ENCODE measurements at regions not wholly inside any gene's neighbourhood (a gene's known extent, or its start where the extent isn't known, plus 50 kb on each side); places are given as distances from the start of the nearest gene placed in this dataset.

DNA sequence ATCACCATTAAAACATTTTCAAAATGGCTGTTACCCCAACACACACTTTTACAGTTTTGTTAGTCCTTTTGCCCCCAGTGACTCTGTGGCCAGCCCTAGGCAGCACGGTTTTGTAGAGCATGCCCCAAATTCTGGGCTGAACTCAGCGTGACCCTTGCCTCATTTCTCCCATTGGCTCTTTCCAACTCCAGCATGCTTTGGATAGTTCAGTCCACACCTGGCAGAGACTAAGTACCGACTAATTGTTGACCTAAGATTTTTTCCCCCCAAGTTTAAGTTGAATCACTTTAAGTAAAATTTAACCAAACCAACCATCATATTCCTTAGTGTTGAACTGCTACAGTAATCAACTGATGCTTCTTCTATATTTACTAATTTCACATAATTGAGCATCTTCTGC, 62.4 kb upstream of the LRRC8B start:
- TF ChIP-seq FOXA1 (IDR thresholded peaks at IDR 0.05) (no peak), FOXA2 (IDR thresholded peaks at IDR 0.05) (no peak), EGR1 (IDR thresholded peaks at IDR 0.05; ENCODE audit: low read depth in 2 of 2) (no peak), RAD21 (IDR thresholded peaks at IDR 0.05) (no peak), SP1 (IDR thresholded peaks at IDR 0.05) (no peak), YY1 (IDR thresholded peaks at IDR 0.05) (no peak), HNF4A (conservative IDR thresholded peaks at IDR 0.05) (no peak), TAF1 (conservative IDR thresholded peaks at IDR 0.05) (no peak), HNF4G (IDR thresholded peaks at IDR 0.05) (no peak), RXRA (IDR thresholded peaks at IDR 0.05) (no peak)
- TF ChIP-seq, protein P1, sequence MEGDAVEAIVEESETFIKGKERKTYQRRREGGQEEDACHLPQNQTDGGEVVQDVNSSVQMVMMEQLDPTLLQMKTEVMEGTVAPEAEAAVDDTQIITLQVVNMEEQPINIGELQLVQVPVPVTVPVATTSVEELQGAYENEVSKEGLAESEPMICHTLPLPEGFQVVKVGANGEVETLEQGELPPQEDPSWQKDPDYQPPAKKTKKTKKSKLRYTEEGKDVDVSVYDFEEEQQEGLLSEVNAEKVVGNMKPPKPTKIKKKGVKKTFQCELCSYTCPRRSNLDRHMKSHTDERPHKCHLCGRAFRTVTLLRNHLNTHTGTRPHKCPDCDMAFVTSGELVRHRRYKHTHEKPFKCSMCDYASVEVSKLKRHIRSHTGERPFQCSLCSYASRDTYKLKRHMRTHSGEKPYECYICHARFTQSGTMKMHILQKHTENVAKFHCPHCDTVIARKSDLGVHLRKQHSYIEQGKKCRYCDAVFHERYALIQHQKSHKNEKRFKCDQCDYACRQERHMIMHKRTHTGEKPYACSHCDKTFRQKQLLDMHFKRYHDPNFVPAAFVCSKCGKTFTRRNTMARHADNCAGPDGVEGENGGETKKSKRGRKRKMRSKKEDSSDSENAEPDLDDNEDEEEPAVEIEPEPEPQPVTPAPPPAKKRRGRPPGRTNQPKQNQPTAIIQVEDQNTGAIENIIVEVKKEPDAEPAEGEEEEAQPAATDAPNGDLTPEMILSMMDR (IDR thresholded peaks at IDR 0.05; ENCODE audit: low read depth, low read length, missing input control) = no peak
- TF ChIP-seq, protein P2, sequence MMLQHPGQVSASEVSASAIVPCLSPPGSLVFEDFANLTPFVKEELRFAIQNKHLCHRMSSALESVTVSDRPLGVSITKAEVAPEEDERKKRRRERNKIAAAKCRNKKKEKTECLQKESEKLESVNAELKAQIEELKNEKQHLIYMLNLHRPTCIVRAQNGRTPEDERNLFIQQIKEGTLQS (IDR thresholded peaks at IDR 0.05) = no peak
- TF ChIP-seq, protein P3, sequence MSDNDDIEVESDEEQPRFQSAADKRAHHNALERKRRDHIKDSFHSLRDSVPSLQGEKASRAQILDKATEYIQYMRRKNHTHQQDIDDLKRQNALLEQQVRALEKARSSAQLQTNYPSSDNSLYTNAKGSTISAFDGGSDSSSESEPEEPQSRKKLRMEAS (IDR thresholded peaks at IDR 0.05) = no peak
- TF ChIP-seq, protein P4, sequence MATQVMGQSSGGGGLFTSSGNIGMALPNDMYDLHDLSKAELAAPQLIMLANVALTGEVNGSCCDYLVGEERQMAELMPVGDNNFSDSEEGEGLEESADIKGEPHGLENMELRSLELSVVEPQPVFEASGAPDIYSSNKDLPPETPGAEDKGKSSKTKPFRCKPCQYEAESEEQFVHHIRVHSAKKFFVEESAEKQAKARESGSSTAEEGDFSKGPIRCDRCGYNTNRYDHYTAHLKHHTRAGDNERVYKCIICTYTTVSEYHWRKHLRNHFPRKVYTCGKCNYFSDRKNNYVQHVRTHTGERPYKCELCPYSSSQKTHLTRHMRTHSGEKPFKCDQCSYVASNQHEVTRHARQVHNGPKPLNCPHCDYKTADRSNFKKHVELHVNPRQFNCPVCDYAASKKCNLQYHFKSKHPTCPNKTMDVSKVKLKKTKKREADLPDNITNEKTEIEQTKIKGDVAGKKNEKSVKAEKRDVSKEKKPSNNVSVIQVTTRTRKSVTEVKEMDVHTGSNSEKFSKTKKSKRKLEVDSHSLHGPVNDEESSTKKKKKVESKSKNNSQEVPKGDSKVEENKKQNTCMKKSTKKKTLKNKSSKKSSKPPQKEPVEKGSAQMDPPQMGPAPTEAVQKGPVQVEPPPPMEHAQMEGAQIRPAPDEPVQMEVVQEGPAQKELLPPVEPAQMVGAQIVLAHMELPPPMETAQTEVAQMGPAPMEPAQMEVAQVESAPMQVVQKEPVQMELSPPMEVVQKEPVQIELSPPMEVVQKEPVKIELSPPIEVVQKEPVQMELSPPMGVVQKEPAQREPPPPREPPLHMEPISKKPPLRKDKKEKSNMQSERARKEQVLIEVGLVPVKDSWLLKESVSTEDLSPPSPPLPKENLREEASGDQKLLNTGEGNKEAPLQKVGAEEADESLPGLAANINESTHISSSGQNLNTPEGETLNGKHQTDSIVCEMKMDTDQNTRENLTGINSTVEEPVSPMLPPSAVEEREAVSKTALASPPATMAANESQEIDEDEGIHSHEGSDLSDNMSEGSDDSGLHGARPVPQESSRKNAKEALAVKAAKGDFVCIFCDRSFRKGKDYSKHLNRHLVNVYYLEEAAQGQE (IDR thresholded peaks at IDR 0.05) = no peak
- Histone ChIP-seq H3K4me1 (ENCODE audit: control insufficient read depth in 4 of 4, insufficient read depth in 4 of 4, low read length in 3 of 4) (no peaks in the 10 kb centered on the region), H3K9ac (ENCODE audit: low read depth in 1 of 2, low read length in 2 of 2) (no peak overlapping the region), H3K9me3 (ENCODE audit: control insufficient read depth in 4 of 4, low read length in 3 of 4) (no peaks in the 10 kb centered on the region), H3K27me3 (ENCODE audit: control insufficient read depth in 4 of 4, insufficient read depth in 4 of 4, low read length in 3 of 4) (no peaks in the 10 kb centered on the region), H3K36me3 (ENCODE audit: control insufficient read depth in 4 of 4, insufficient read depth in 3 of 4, low read depth in 1 of 4, low read length in 3 of 4) (no peaks in the 10 kb centered on the region), H3K27ac (ENCODE audit: low read depth in 1 of 2, low read length in 2 of 2) (no peak overlapping the region), H3K4me3 (ENCODE audit: low read depth in 1 of 3, low read length in 3 of 3) (no peak overlapping the region)
- WGBS = 79% methylated on average over 3 of the region's 3 CpGs
- no peak for DNase-seq (ENCODE audit: low spot score)

DNA sequence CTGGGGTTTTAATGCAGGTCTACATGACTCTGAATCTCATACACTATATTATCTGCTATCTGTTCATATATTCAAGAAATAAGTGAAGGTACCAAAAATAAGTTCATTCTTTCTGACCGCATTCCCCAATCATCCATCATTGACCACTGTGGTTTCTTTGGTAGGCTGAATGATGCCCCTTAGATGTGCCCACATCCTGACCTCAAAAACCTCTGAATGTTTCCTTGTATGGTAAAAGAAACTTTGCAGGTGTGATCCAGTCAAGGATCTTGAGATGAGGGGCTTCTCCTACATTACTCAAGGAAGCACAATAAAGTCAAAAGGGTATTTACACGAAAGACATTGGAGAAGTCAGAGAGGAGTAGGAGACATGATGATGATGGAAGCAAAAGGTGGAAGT, 60.6 kb upstream of the LRRC8B start:
- Histone ChIP-seq H3K27me3 (ENCODE audit: control insufficient read depth in 4 of 4, insufficient read depth in 4 of 4, low read length in 3 of 4) (no peaks in the 10 kb centered on the region), H3K4me1 (ENCODE audit: control insufficient read depth in 4 of 4, insufficient read depth in 4 of 4, low read length in 3 of 4) (no peaks in the 10 kb centered on the region), H3K9ac (ENCODE audit: low read depth in 1 of 2, low read length in 2 of 2) (no peak overlapping the region), H3K9me3 (ENCODE audit: control insufficient read depth in 4 of 4, low read length in 3 of 4) (no peaks in the 10 kb centered on the region), H3K4me3 (ENCODE audit: low read depth in 1 of 3, low read length in 3 of 3) (no peak overlapping the region), H3K36me3 (ENCODE audit: control insufficient read depth in 4 of 4, insufficient read depth in 3 of 4, low read depth in 1 of 4, low read length in 3 of 4) (no peaks in the 10 kb centered on the region), H3K27ac (ENCODE audit: low read depth in 1 of 2, low read length in 2 of 2) (no peak overlapping the region)
- no peak for DNase-seq (ENCODE audit: low spot score)
- WGBS = 43% methylated on average over 2 of the region's 2 CpGs
- TF ChIP-seq GABPA (IDR thresholded peaks at IDR 0.05 in 1 of 2, conservative IDR thresholded peaks at IDR 0.05 in 1 of 2) (no peak), NR2F2 (IDR thresholded peaks at IDR 0.05) (no peak), JUND (IDR thresholded peaks at IDR 0.05) (no peak)
